ENCODE measurements at regions not wholly inside any gene's neighbourhood (a gene's known extent, or its start where the extent isn't known, plus 50 kb on each side); places are given as distances from the start of the nearest gene placed in this dataset.

DNA sequence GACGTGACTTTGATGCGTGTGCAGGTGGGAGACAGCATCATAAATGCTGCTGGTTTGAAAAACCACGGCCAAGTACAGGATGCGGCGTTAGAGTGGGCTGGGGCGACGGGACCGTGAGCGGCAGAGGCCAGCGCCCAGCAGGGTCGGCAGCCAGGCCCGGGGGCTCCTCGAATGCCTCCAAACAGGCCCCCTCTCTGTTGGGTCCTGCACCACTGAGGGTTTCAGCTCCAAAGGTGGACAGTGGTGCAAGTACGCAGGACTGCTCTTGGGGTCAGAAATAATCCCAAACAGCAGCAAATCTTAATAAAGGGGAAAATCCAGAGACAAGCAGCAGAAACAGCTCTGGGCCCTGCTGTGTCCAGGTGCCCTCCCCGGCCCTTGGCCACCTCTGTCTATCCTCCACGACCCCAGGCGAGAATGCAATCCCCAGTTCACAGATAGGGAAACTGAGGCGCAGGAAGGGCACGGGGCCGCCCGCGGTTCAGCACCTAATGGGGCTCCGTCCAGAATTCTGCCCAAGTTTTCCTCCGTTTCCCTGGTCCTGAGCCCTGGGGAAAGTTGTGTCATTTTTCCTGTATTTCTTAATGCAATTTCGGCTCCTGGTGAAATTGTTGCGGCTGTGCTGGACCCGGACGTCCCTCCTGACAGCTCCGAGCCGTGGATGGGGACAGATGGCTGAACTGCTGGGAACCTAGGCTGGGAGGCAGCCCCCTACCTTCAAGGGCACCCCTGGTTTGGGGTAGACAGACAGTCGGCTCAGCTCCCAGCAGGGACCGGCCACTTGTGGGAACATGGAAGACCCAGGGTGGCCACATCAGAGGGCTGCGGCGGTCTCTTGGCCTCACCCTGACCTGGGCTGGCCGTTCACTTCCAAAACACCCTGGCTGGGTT, 97.4 kb downstream of the FOXL3 start (continued):
- TF ChIP-seq TCF12 (IDR thresholded peaks at IDR 0.05; ENCODE audit: low read depth, low read length) = no peak

DNA sequence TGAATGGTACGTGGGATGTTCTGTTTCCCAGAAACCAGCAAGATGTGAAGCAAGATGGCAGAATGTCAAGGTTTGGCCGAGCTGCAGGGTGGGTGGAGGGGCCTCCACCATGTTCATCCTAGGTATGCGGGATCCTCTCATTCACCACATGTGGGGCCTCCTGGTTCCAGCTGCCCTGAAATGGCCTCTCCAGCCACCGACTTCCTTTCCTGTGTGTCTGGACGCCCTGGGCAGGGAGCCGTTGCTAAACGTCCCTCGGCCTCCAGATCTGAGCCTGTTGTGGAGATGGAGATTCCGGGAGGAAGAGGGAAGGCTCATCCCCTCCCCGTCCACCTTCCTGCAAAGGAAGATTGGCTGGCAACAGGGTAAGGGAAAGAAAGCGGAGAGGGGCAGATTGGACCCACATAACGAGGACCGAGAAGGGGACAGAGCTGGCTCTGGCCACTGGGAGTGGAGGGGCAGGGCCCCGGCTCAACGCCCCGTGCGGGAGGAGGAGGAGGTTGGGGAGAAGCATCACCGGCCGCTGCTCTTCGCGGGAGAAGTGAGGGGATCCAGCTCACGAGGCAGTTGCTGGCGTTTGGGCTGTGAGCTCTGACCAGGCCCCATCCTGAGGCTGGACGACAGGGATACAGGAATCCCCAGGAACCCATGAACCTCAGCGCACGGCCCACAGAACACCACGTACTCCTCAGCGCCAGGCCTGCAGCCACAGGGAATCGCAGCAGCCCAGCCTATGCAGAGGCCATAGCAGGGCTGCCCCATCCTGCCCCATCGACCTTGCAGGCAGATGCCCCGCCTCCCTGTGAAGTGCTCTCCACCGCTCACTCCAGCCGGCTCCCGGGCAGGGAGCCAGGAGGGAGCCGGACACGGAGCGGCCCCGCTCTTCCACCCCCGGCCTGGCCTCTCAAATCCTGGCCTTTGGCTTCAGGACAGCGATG, 98.3 kb downstream of the FOXL3 start:
- Histone ChIP-seq H2AFZ (ENCODE audit: control insufficient read depth, low read depth, low read length) (no peak overlapping the region), H3K27ac (ENCODE audit: control insufficient read depth, insufficient read depth) (no peak overlapping the region), H3K36me3 (ENCODE audit: control insufficient read depth in 2 of 2, insufficient read depth in 2 of 2, low read length in 1 of 2) (no peaks in the 10 kb centered on the region), H3K79me2 (ENCODE audit: control insufficient read depth, insufficient read depth, low read length) (no peaks in the 10 kb centered on the region), H4K20me1 (ENCODE audit: control insufficient read depth, insufficient read depth) (no peaks in the 10 kb centered on the region), H3K9me3 (replicated peaks; ENCODE audit: control insufficient read depth, insufficient read depth, low read length) (peaks cover 7% of the 10 kb centered on the region; the same call in 2 of the 3 replicates), H3K9ac (ENCODE audit: control insufficient read depth, insufficient read depth, low read length) (no peak overlapping the region), H3K4me2 (ENCODE audit: control insufficient read depth, insufficient read depth) (no peak overlapping the region), H3K4me3 (no peak overlapping the region), H3K4me1 (ENCODE audit: control insufficient read depth, insufficient read depth, low read length) (no peaks in the 10 kb centered on the region), H3K27me3 (replicated peaks in 1 of 2; ENCODE audit: control insufficient read depth in 2 of 2, insufficient read depth in 2 of 2, low read length in 1 of 2) (no peaks in the 10 kb centered on the region)
- DNase-seq (ENCODE audit: low read depth, low spot score) (no peak), ATAC-seq (no peak), FAIRE-seq (no peak)
- 59% methylated on average over 39 of the region's 40 CpGs for WGBS (ENCODE audit: insufficient coverage, insufficient replicate concordance, low lambda C conversion rate, missing lambda C conversion rate)
- intact Hi-C loops (cut with micrococcal nuclease; ENCODE audit: unreplicated experiment) (no loop called here), in situ Hi-C loops (cut with MboI) (no loop called here)
- RAD21 ChIA-PET (ENCODE audit: unreplicated experiment) = no interaction called here
- POLR2A ChIA-PET = no interaction called here
- TF ChIP-seq MLLT1 (IDR thresholded peaks at IDR 0.05) (no peak), HDGF (IDR thresholded peaks at IDR 0.05) (no peak), NR2C1 (IDR thresholded peaks at IDR 0.05) (no peak), SUZ12 (IDR thresholded peaks at IDR 0.05; ENCODE audit: unreplicated experiment) (no peak), LARP7 (IDR thresholded peaks at IDR 0.05) (no peak), TCF3 (IDR thresholded peaks at IDR 0.05; ENCODE audit: borderline replicate concordance, insufficient read depth, low read depth, low read length) (no peak), SMARCA5 (IDR thresholded peaks at IDR 0.05) (no peak), NFYA (IDR thresholded peaks at IDR 0.05; ENCODE audit: borderline replicate concordance, low read depth, low read length) (no peak)
- BruUV-seq (replicated peaks) = no TSS peak
- SMC1A ChIA-PET (ENCODE audit: uncharacterized antibody, unreplicated experiment) = no interaction called here
- CTCF ChIA-PET = no interaction called here

Measured in GM12878 (cell line).